Peyer's patch (tissue), 4 donors: ENCODE measurements at regions not wholly inside any gene's neighbourhood (a gene's known extent, or its start where the extent isn't known, plus 50 kb on each side); places are given as distances from the start of the nearest gene placed in this dataset.

Experiments used
- DNase-seq, 3 donors: peaks; one replicate each; pipeline ENCODE4 v3.0.0-alpha.2; 2017 to 2019
- H3K27ac ChIP-seq, 4 donors: fragments of 200-600 bp; sonication (generic); one replicate each; pipeline ENCODE4 v1.5.1; 2016 to 2019
- H3K27me3 ChIP-seq, 2 donors: fragments of 200-600 bp; sonication (generic); one replicate each; pipeline ENCODE4 v1.5.1; 2019
- H3K36me3 ChIP-seq, 3 donors: fragments of 200-600 bp; sonication (generic); one replicate each; pipeline ENCODE4 v1.5.1; 2016 to 2019
- H3K4me1 ChIP-seq, 4 donors: fragments of 200-600 bp; sonication (generic); one replicate each; pipeline ENCODE4 v1.5.1; 2016 to 2019
- H3K4me3 ChIP-seq, 4 donors: fragments of 200-600 bp; sonication (generic); 1 replicate in 3 of 4; 2 replicates in 1 of 4; pipeline ENCODE4 v1.5.1; 2016 to 2019; ENCODE audit warnings: mild to moderate bottlenecking in 1 of 4
- H3K9me3 ChIP-seq, 4 donors: fragments of 200-600 bp; sonication (generic); one replicate each; pipeline ENCODE4 v1.5.1; 2016 to 2019; ENCODE audit warnings: mild to moderate bottlenecking in 1 of 4
- CTCF ChIP-seq, 6 experiments: fragments of 450-650 bp in 4 of 6; fragments of 200-600 bp in 2 of 6; sonication (generic) in 1 of 6; IDR thresholded peaks; one replicate each; pipeline ENCODE4 v1.5.1; 2017 to 2019; ENCODE audit warnings: antibody characterized with exemption in 6 of 6, mild to moderate bottlenecking in 3 of 6, moderate library complexity in 1 of 6
- POLR2A ChIP-seq, 2 donors: fragments of 450-650 bp; IDR thresholded peaks; one replicate each; pipeline ENCODE4 v1.5.1; 2017; ENCODE audit warnings: antibody characterized with exemption in 2 of 2, mild to moderate bottlenecking in 2 of 2, moderate library complexity in 2 of 2

- Histone ChIP-seq H3K27ac (no peak overlapping the region), H3K36me3 (no peaks in the 10 kb centered on the region), H3K4me3 (no peak overlapping the region), H3K4me1 (no peaks in the 10 kb centered on the region), H3K9me3 (no peaks in the 10 kb centered on the region), H3K27me3 (no peaks in the 10 kb centered on the region)
- TF ChIP-seq POLR2A (IDR thresholded peaks at IDR 0.05) (no peak), CTCF (IDR thresholded peaks at IDR 0.05) (no peak)
- no peak for DNase-seq
Observed at GRCh38 chr3:147906285-147906684, 497.1 kb downstream of the ZIC1 start.

- Histone ChIP-seq H3K27me3 (no peaks in the 10 kb centered on the region), H3K9me3 (no peaks in the 10 kb centered on the region), H3K4me3 (no peak overlapping the region), H3K27ac (no peak overlapping the region), H3K36me3 (no peaks in the 10 kb centered on the region), H3K4me1 (no peaks in the 10 kb centered on the region)
- no peak for DNase-seq
- TF ChIP-seq POLR2A (IDR thresholded peaks at IDR 0.05) = no peak
- no peak for TF ChIP-seq CTCF (IDR thresholded peaks at IDR 0.05)
Observed at GRCh38 chr3:147914532-147914931, 505.4 kb downstream of the ZIC1 start.

GRCh38 chr3:147915057-147915456 lies 505.9 kb downstream of the ZIC1 start:
- no peak for TF ChIP-seq CTCF (IDR thresholded peaks at IDR 0.05)
- TF ChIP-seq POLR2A (IDR thresholded peaks at IDR 0.05) = no peak
- Histone ChIP-seq H3K36me3 (no peaks in the 10 kb centered on the region), H3K4me1 (no peaks in the 10 kb centered on the region), H3K4me3 (no peak overlapping the region), H3K9me3 (no peaks in the 10 kb centered on the region), H3K27ac (no peak overlapping the region), H3K27me3 (no peaks in the 10 kb centered on the region)
- DNase-seq = no peak

- H3K4me1 ChIP-seq = no peaks in the 10 kb centered on the region
Observed at GRCh38 chr3:147919496-147919895, 510.3 kb downstream of the ZIC1 start.

GRCh38 chr3:147921051-147921450 lies 511.9 kb downstream of the ZIC1 start:
- Histone ChIP-seq H3K27me3 (no peaks in the 10 kb centered on the region), H3K27ac (no peak overlapping the region), H3K9me3 (no peaks in the 10 kb centered on the region), H3K36me3 (no peaks in the 10 kb centered on the region), H3K4me1 (no peaks in the 10 kb centered on the region), H3K4me3 (no peak overlapping the region)
- no peak for TF ChIP-seq CTCF (IDR thresholded peaks at IDR 0.05)
- TF ChIP-seq POLR2A (IDR thresholded peaks at IDR 0.05) = no peak
- no peak for DNase-seq

More at GRCh38 chr3:147919496-147919895, 510.3 kb downstream of the ZIC1 start:
- H3K9me3 ChIP-seq = no peaks in the 10 kb centered on the region
- no peaks in the 10 kb centered on the region for H3K27me3 ChIP-seq
- no peak overlapping the region for H3K27ac ChIP-seq
- DNase-seq = no peak
- H3K36me3 ChIP-seq = no peaks in the 10 kb centered on the region
- H3K4me3 ChIP-seq = no peak overlapping the region
- no peak for TF ChIP-seq CTCF (IDR thresholded peaks at IDR 0.05)
- no peak for TF ChIP-seq POLR2A (IDR thresholded peaks at IDR 0.05)

GRCh38 chr3:147924755-147925154 lies 515.6 kb downstream of the ZIC1 start:
- Histone ChIP-seq H3K4me3 (no peak overlapping the region), H3K9me3 (no peaks in the 10 kb centered on the region), H3K36me3 (no peaks in the 10 kb centered on the region), H3K27me3 (no peaks in the 10 kb centered on the region), H3K4me1 (no peaks in the 10 kb centered on the region), H3K27ac (no peak overlapping the region)
- no peak for TF ChIP-seq CTCF (IDR thresholded peaks at IDR 0.05)
- TF ChIP-seq POLR2A (IDR thresholded peaks at IDR 0.05) = no peak
- DNase-seq = no peak
